ENCODE measurements at regions not wholly inside any gene's neighbourhood (a gene's known extent, or its start where the extent isn't known, plus 50 kb on each side); places are given as distances from the start of the nearest gene placed in this dataset.

GRCh38 chr12:97982684-97983083, 520.1 kb downstream of the RMST start:
- intact Hi-C loops (cut with micrococcal nuclease) = no loop called here
- Histone ChIP-seq H3K9ac (ENCODE audit: insufficient read depth in 1 of 2, low read depth in 2 of 2, low read length in 2 of 2) (no peak overlapping the region), H3K4me1 (replicated peaks in 1 of 2; ENCODE audit: control insufficient read depth in 2 of 2, insufficient read depth in 2 of 2, low read length in 2 of 2) (no peaks in the 10 kb centered on the region), H4K20me1 (replicated peaks; ENCODE audit: control insufficient read depth, insufficient read depth, low read length) (no peaks in the 10 kb centered on the region), H3K36me3 (ENCODE audit: control insufficient read depth, insufficient read depth, low read length) (no peaks in the 10 kb centered on the region), H3K27ac (ENCODE audit: extremely low read depth, low read depth, low read length) (no peak overlapping the region), H3K9me3 (replicated peaks; ENCODE audit: control insufficient read depth, insufficient read depth, low read depth, low read length) (no peaks in the 10 kb centered on the region), H3K79me2 (ENCODE audit: control insufficient read depth, insufficient read depth, low read length) (no peaks in the 10 kb centered on the region), H3K9me1 (ENCODE audit: control insufficient read depth, insufficient read depth, low read length) (no peaks in the 10 kb centered on the region), H3K4me2 (ENCODE audit: insufficient read depth, low read length) (no peak overlapping the region), H3K27me3 (ENCODE audit: control insufficient read depth in 2 of 2, insufficient read depth in 2 of 2, low read length in 2 of 2) (no peaks in the 10 kb centered on the region), H3K4me3 (no peak overlapping the region), H2AFZ (ENCODE audit: low read depth, low read length) (no peak overlapping the region)
- in situ Hi-C loops (cut with MboI) = no loop called here
- ATAC-seq (no peak), DNase-seq (ENCODE audit: extremely low read depth in 1 of 4, low spot score in 3 of 4) (no peak), FAIRE-seq (no peak)
- WGBS (ENCODE audit: insufficient coverage, low coverage, missing lambda C conversion rate) = 0% methylated on average over 3 of the region's 3 CpGs
- no peak for TF ChIP-seq ZNF280A (IDR thresholded peaks at IDR 0.05; ENCODE audit: low read depth, partially characterized antibody)
- no peak for TF ChIP-seq DEAF1 (CRISPR knock-in tag; IDR thresholded peaks at IDR 0.05)
- TF ChIP-seq HES1 (IDR thresholded peaks at IDR 0.05; ENCODE audit: low read depth) = no peak
- no peak for TF ChIP-seq PTBP1 (IDR thresholded peaks at IDR 0.05; ENCODE audit: low read depth, low read length)
- no TSS peak for BruUV-seq (replicated peaks)
- POLR2A ChIA-PET = no interaction called here
- CTCF ChIA-PET (ENCODE audit: low intra/inter-chr PET ratio) = no interaction called here

All from K562 (cell line).